ENCODE measurements at regions not wholly inside any gene's neighbourhood (a gene's known extent, or its start where the extent isn't known, plus 50 kb on each side); places are given as distances from the start of the nearest gene placed in this dataset.

- H3K36me3 ChIP-seq = no peaks in the 10 kb centered on the region
- H3K27me3 ChIP-seq = no peaks in the 10 kb centered on the region
- no peak overlapping the region for H3K4me3 ChIP-seq
- H3K9me3 ChIP-seq = no peaks in the 10 kb centered on the region
- DNase-seq = no peak
Measured at GRCh38 chr4:176475067-176475466, 155.3 kb downstream of the SPCS3 start.

GRCh38 chr4:176478076-176478475 lies 158.3 kb downstream of the SPCS3 start:
- Histone ChIP-seq H3K4me3 (no peak overlapping the region), H3K9me3 (no peaks in the 10 kb centered on the region), H3K36me3 (no peaks in the 10 kb centered on the region), H3K27me3 (no peaks in the 10 kb centered on the region)
- DNase-seq = no peak

GRCh38 chr4:176479767-176480166 lies 160.0 kb downstream of the SPCS3 start:
- H3K9me3 ChIP-seq = no peaks in the 10 kb centered on the region
- no peak for DNase-seq
- no peak overlapping the region for H3K4me3 ChIP-seq
- no peaks in the 10 kb centered on the region for H3K36me3 ChIP-seq
- no peaks in the 10 kb centered on the region for H3K27me3 ChIP-seq

- H3K27me3 ChIP-seq = no peaks in the 10 kb centered on the region
- DNase-seq = no peak
Measured at GRCh38 chr4:176482972-176483371, 163.2 kb downstream of the SPCS3 start.

GRCh38 chr4:176484301-176484984 lies 164.7 kb downstream of the SPCS3 start:
- no peak for DNase-seq
- Histone ChIP-seq H3K4me3 (no peak overlapping the region), H3K27me3 (no peaks in the 10 kb centered on the region), H3K9me3 (no peaks in the 10 kb centered on the region), H3K36me3 (no peaks in the 10 kb centered on the region)

More at GRCh38 chr4:176482972-176483371, 163.2 kb downstream of the SPCS3 start:
- H3K9me3 ChIP-seq = no peaks in the 10 kb centered on the region
- H3K36me3 ChIP-seq = no peaks in the 10 kb centered on the region
- no peak overlapping the region for H3K4me3 ChIP-seq

GRCh38 chr4:176489001-176489400 lies 169.2 kb downstream of the SPCS3 start:
- Histone ChIP-seq H3K9me3 (no peaks in the 10 kb centered on the region), H3K4me3 (no peak overlapping the region), H3K27me3 (no peaks in the 10 kb centered on the region), H3K36me3 (no peaks in the 10 kb centered on the region)
- DNase-seq = no peak

- DNase-seq = no peak
- no peaks in the 10 kb centered on the region; the same call in 1 of the 2 replicates for H3K9me3 ChIP-seq
- no peaks in the 10 kb centered on the region for H3K27me3 ChIP-seq
- H3K36me3 ChIP-seq = no peaks in the 10 kb centered on the region
- no peak overlapping the region for H3K4me3 ChIP-seq
Measured at GRCh38 chr4:176492646-176493302, 173.0 kb downstream of the SPCS3 start.

- H3K9me3 ChIP-seq = no peaks in the 10 kb centered on the region; the same call in 1 of the 2 replicates
- no peaks in the 10 kb centered on the region for H3K36me3 ChIP-seq
- DNase-seq = no peak
- H3K4me3 ChIP-seq = no peak overlapping the region
- no peaks in the 10 kb centered on the region for H3K27me3 ChIP-seq
Measured at GRCh38 chr4:176498617-176499256, 179.0 kb downstream of the SPCS3 start.

GRCh38 chr4:176499518-176499917 lies 179.8 kb downstream of the SPCS3 start:
- no peaks in the 10 kb centered on the region for H3K36me3 ChIP-seq
- no peak overlapping the region for H3K4me3 ChIP-seq

GRCh38 chr4:176500894-176501293 lies 181.1 kb downstream of the SPCS3 start:
- DNase-seq = no peak
- no peaks in the 10 kb centered on the region for H3K36me3 ChIP-seq

More at GRCh38 chr4:176499518-176499917, 179.8 kb downstream of the SPCS3 start:
- no peak for DNase-seq
- Histone ChIP-seq H3K27me3 (no peaks in the 10 kb centered on the region), H3K9me3 (no peaks in the 10 kb centered on the region; the same call in 1 of the 2 replicates)

GRCh38 chr4:176504118-176504517 lies 184.4 kb downstream of the SPCS3 start:
- H3K36me3 ChIP-seq = no peaks in the 10 kb centered on the region
- no peak overlapping the region for H3K4me3 ChIP-seq
- H3K9me3 ChIP-seq = no peaks in the 10 kb centered on the region
- no peaks in the 10 kb centered on the region for H3K27me3 ChIP-seq
- DNase-seq = no peak

More at GRCh38 chr4:176500894-176501293, 181.1 kb downstream of the SPCS3 start:
- Histone ChIP-seq H3K9me3 (no peaks in the 10 kb centered on the region), H3K4me3 (no peak overlapping the region), H3K27me3 (no peaks in the 10 kb centered on the region)

GRCh38 chr4:176507845-176508533 lies 188.2 kb downstream of the SPCS3 start:
- no peaks in the 10 kb centered on the region for H3K27me3 ChIP-seq
- H3K36me3 ChIP-seq = no peaks in the 10 kb centered on the region
- no peak overlapping the region for H3K4me3 ChIP-seq
- DNase-seq = no peak
- no peaks in the 10 kb centered on the region for H3K9me3 ChIP-seq

GRCh38 chr4:176508780-176509331 lies 189.1 kb downstream of the SPCS3 start:
- no peak for DNase-seq
- no peaks in the 10 kb centered on the region for H3K36me3 ChIP-seq
- no peaks in the 10 kb centered on the region for H3K27me3 ChIP-seq
- H3K9me3 ChIP-seq = no peaks in the 10 kb centered on the region
- H3K4me3 ChIP-seq = no peak overlapping the region

- Histone ChIP-seq H3K36me3 (no peaks in the 10 kb centered on the region), H3K9me3 (no peaks in the 10 kb centered on the region), H3K27me3 (no peaks in the 10 kb centered on the region), H3K4me3 (no peak overlapping the region)
- DNase-seq = no peak
Measured at GRCh38 chr4:176525576-176525975, 205.8 kb downstream of the SPCS3 start.

GRCh38 chr4:176526704-176527103 lies 206.9 kb downstream of the SPCS3 start:
- no peaks in the 10 kb centered on the region for H3K36me3 ChIP-seq
- H3K4me3 ChIP-seq = no peak overlapping the region
- no peaks in the 10 kb centered on the region for H3K9me3 ChIP-seq
- no peak for DNase-seq
- no peaks in the 10 kb centered on the region for H3K27me3 ChIP-seq

GRCh38 chr4:176529574-176529973 lies 209.8 kb downstream of the SPCS3 start:
- no peak for DNase-seq
- no peaks in the 10 kb centered on the region for H3K9me3 ChIP-seq
- H3K36me3 ChIP-seq = no peaks in the 10 kb centered on the region
- no peak overlapping the region for H3K4me3 ChIP-seq
- no peaks in the 10 kb centered on the region for H3K27me3 ChIP-seq

- Histone ChIP-seq H3K9me3 (no peaks in the 10 kb centered on the region), H3K4me3 (no peak overlapping the region), H3K36me3 (no peaks in the 10 kb centered on the region), H3K27me3 (no peaks in the 10 kb centered on the region)
- DNase-seq = no peak
Measured at GRCh38 chr4:176533159-176533558, 213.4 kb downstream of the SPCS3 start.
